ENCODE measurements at regions not wholly inside any gene's neighbourhood (a gene's known extent, or its start where the extent isn't known, plus 50 kb on each side); places are given as distances from the start of the nearest gene placed in this dataset.

GRCh38 chr9:115396071-115396529, 278.1 kb upstream of the TNC start:
- no TSS peak for BruUV-seq (replicated peaks)

DNA sequence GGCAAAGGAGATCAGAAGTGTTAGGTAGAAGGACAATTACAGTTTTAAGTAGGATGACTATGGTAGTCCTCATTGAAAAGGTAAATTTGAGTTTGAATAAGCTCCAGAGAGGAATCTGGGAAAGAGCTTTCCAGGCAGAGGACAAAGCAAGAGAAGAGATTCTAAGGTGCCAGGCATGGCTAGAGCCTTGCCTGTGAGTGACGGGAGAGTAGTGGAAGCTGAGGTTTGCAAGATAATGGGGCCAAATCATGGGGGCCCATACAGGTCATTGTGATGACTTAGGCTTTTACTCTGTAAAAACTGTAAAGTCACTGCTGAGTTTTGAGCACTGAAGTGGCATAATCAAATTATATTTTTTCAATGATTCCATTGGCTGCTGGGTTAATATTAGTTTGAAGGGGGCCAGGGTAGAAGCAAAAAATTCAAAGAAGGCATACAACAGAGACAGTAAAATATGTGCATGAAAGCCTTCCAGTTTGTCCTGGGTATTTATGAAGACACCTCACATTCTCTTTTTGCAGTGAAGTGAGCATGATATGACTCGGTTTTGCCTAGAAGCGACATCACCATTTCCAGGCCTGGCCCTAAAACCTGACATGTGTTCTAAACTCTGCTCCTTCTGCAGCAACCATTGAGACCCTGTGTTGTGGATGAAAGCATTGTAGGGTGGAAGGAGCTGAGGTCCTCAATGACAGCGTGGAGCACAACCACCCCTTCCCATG, 279.8 kb upstream of the TNC start:
- ATAC-seq (no peak), DNase-seq (ENCODE audit: low read depth, low spot score) (no peak)
- Histone ChIP-seq H3K4me1 (ENCODE audit: control insufficient read depth, insufficient read depth, low read length) (no peaks in the 10 kb centered on the region), H3K27me3 (ENCODE audit: control insufficient read depth, insufficient read depth, low read length) (no peaks in the 10 kb centered on the region), H3K27ac (ENCODE audit: low read length) (no peak overlapping the region), H3K4me3 (ENCODE audit: low read depth in 2 of 2, low read length in 2 of 2) (no peak overlapping the region), H3K9me3 (ENCODE audit: control insufficient read depth, insufficient read depth, low read depth, low read length) (no peaks in the 10 kb centered on the region), H3K36me3 (ENCODE audit: control insufficient read depth, insufficient read depth, low read length) (no peaks in the 10 kb centered on the region)
- POLR2A ChIA-PET = no interaction called here
- intact Hi-C loops (cut with micrococcal nuclease; ENCODE audit: unreplicated experiment) (no loop called here), in situ Hi-C loops (cut with HindIII; ENCODE audit: low pct_unique_long_range_greater_than_20kb, low sequenced_read_pairs) (no loop called here)
- CTCF ChIA-PET = no interaction called here
- BruUV-seq (replicated peaks) = no TSS peak
- TF ChIP-seq, protein P1, sequence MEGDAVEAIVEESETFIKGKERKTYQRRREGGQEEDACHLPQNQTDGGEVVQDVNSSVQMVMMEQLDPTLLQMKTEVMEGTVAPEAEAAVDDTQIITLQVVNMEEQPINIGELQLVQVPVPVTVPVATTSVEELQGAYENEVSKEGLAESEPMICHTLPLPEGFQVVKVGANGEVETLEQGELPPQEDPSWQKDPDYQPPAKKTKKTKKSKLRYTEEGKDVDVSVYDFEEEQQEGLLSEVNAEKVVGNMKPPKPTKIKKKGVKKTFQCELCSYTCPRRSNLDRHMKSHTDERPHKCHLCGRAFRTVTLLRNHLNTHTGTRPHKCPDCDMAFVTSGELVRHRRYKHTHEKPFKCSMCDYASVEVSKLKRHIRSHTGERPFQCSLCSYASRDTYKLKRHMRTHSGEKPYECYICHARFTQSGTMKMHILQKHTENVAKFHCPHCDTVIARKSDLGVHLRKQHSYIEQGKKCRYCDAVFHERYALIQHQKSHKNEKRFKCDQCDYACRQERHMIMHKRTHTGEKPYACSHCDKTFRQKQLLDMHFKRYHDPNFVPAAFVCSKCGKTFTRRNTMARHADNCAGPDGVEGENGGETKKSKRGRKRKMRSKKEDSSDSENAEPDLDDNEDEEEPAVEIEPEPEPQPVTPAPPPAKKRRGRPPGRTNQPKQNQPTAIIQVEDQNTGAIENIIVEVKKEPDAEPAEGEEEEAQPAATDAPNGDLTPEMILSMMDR (IDR thresholded peaks at IDR 0.05) = no peak
- TF ChIP-seq POLR2AphosphoS5 (IDR thresholded peaks at IDR 0.05; ENCODE audit: low read depth, low read length) (no peak), TCF7L2 (IDR thresholded peaks at IDR 0.05; ENCODE audit: low read depth, low read length) (no peak), SIN3A (IDR thresholded peaks at IDR 0.05; ENCODE audit: borderline replicate concordance, insufficient read depth, low read depth, low read length) (no peak)
- TF ChIP-seq, protein P2, sequence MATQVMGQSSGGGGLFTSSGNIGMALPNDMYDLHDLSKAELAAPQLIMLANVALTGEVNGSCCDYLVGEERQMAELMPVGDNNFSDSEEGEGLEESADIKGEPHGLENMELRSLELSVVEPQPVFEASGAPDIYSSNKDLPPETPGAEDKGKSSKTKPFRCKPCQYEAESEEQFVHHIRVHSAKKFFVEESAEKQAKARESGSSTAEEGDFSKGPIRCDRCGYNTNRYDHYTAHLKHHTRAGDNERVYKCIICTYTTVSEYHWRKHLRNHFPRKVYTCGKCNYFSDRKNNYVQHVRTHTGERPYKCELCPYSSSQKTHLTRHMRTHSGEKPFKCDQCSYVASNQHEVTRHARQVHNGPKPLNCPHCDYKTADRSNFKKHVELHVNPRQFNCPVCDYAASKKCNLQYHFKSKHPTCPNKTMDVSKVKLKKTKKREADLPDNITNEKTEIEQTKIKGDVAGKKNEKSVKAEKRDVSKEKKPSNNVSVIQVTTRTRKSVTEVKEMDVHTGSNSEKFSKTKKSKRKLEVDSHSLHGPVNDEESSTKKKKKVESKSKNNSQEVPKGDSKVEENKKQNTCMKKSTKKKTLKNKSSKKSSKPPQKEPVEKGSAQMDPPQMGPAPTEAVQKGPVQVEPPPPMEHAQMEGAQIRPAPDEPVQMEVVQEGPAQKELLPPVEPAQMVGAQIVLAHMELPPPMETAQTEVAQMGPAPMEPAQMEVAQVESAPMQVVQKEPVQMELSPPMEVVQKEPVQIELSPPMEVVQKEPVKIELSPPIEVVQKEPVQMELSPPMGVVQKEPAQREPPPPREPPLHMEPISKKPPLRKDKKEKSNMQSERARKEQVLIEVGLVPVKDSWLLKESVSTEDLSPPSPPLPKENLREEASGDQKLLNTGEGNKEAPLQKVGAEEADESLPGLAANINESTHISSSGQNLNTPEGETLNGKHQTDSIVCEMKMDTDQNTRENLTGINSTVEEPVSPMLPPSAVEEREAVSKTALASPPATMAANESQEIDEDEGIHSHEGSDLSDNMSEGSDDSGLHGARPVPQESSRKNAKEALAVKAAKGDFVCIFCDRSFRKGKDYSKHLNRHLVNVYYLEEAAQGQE (IDR thresholded peaks at IDR 0.05; ENCODE audit: insufficient read depth in 1 of 2, low read depth in 2 of 2, low read length in 1 of 2) = no peak

More at GRCh38 chr9:115396071-115396529, 278.1 kb upstream of the TNC start:
- intact Hi-C loops (cut with micrococcal nuclease; ENCODE audit: unreplicated experiment) (no loop called here), in situ Hi-C loops (cut with HindIII; ENCODE audit: low pct_unique_long_range_greater_than_20kb, low sequenced_read_pairs) (no loop called here)
- no peaks in the 10 kb centered on the region for H3K4me1 ChIP-seq (ENCODE audit: control insufficient read depth, insufficient read depth, low read length)
- ChIA-PET POLR2A (interaction anchor here (0.6 kb wide), 1 partner anchor 543 kb away, joined by 3 read pairs; no protein-coding TSS in a partner anchor), CTCF (no interaction called here)
- no peaks in the 10 kb centered on the region for H3K36me3 ChIP-seq (ENCODE audit: control insufficient read depth, insufficient read depth, low read length)
- ATAC-seq (no peak), DNase-seq (ENCODE audit: low read depth, low spot score) (no peak)
- H3K27me3 ChIP-seq (ENCODE audit: control insufficient read depth, insufficient read depth, low read length) = no peaks in the 10 kb centered on the region
- TF ChIP-seq TCF7L2 (IDR thresholded peaks at IDR 0.05; ENCODE audit: low read depth, low read length) = no peak
- TF ChIP-seq POLR2AphosphoS5 (IDR thresholded peaks at IDR 0.05; ENCODE audit: low read depth, low read length) = no peak
- TF ChIP-seq, protein P1 (IDR thresholded peaks at IDR 0.05) = no peak
- TF ChIP-seq, protein P2 (IDR thresholded peaks at IDR 0.05; ENCODE audit: insufficient read depth in 1 of 2, low read depth in 2 of 2, low read length in 1 of 2) = no peak
- TF ChIP-seq SIN3A (IDR thresholded peaks at IDR 0.05; ENCODE audit: borderline replicate concordance, insufficient read depth, low read depth, low read length) = no peak
- no peaks in the 10 kb centered on the region for H3K9me3 ChIP-seq (ENCODE audit: control insufficient read depth, insufficient read depth, low read depth, low read length)
- no peak overlapping the region for H3K4me3 ChIP-seq (ENCODE audit: low read depth in 2 of 2, low read length in 2 of 2)
- H3K27ac ChIP-seq (ENCODE audit: low read length) = no peak overlapping the region
